ENCODE measurements at regions not wholly inside any gene's neighbourhood (a gene's known extent, or its start where the extent isn't known, plus 50 kb on each side); places are given as distances from the start of the nearest gene placed in this dataset.

DNA sequence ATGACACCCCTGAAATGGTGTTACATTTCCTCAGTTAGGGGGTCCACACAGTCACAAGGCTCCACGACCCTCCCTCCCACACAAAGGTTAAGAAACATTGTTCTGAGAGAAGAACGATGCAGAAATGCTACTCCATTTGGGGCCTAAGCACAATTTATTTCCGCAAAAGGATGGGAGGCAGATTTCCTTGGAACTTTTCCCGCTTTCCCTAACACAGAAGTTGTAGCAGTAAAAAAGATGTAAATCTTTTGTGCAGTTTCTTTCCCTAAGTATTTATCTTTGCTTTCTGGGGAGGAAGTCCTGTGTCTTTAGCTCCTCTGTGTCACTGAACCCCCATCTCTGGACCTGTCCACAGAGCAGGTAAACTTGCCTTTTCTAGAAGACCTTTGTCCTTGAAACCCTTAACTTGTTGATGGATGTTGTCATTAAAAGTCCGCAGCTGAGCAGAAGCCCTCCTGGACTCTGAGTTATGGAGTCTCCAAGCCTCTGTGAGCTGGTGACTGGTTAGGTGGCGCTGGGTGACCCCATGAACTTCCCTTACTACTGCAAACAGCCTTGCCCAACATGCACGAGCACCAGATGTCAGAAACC, 67.2 kb upstream of the SHISA3 start (continued):
- TF ChIP-seq ZNF687 (IDR thresholded peaks at IDR 0.05) (no peak), NR2C2 (IDR thresholded peaks at IDR 0.05; ENCODE audit: borderline replicate concordance, control insufficient read depth, insufficient read length, low read depth) (no peak), IRF3 (IDR thresholded peaks at IDR 0.05) (no peak), REST (IDR thresholded peaks at IDR 0.05; ENCODE audit: low read depth, low read length) (no peak), IRF5 (IDR thresholded peaks at IDR 0.05; ENCODE audit: borderline replicate concordance) (no peak)
